NT2/D1 (cell line): ENCODE measurements at regions not wholly inside any gene's neighbourhood (a gene's known extent, or its start where the extent isn't known, plus 50 kb on each side); places are given as distances from the start of the nearest gene placed in this dataset.

Source experiments
- YY1 ChIP-seq: IDR thresholded peaks from 2 replicates; pipeline ENCODE4 v1.6.1; 2011; ENCODE audit not compliant: insufficient read length, insufficient read depth
- ZNF274 ChIP-seq: IDR thresholded peaks from 2 replicates; pipeline ENCODE4 v1.6.1; 2011; ENCODE audit warnings: mild to moderate bottlenecking, low read depth, low read length

DNA sequence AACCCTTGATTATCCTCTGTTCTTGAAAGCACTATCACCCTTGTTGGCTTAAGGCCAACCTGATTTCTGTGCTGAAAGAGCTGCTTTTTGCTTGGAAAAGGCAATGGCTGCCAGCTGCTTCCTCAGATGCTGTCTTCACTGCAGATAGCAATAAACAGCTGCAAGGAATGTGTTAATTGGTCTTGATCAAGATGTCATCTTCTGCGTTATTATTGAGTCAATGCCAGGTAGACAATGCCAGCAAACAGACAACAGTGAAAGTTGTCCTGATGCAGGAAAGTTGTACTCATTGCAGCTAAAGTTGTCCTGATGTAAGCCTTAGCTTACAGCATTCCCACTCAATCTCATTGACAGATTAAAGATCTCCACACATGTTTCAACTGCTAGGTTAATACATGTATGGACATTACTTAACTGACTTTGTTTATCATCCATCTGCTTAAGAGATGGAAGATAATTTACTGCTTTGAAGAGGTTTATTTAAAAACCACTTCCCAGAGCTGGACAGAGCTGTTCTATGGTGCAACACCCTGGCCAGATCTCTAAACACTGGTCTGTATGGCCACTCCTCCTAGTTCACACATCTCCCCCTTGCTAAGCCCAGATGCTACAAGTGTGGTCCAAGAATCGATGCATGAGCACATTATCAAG, 251.0 kb upstream of the MCTP2 start:
- TF ChIP-seq ZNF274 (no peak), YY1 (no peak)
